Right atrium auricular region (tissue), 2 donors: ENCODE measurements at regions not wholly inside any gene's neighbourhood (a gene's known extent, or its start where the extent isn't known, plus 50 kb on each side); places are given as distances from the start of the nearest gene placed in this dataset.
"Not testable (repeated sequence)": the region's sequence is repeated elsewhere in the genome, so short reads cannot be mapped to it uniquely, and the experiment has no call there.

ENCODE experiments used
- DNase-seq: peaks from one replicate; pipeline ENCODE4 v3.0.0-alpha.2; 2019; ENCODE audit warnings: low spot score
- H3K27ac ChIP-seq, 2 donors: fragments of 200-600 bp; sonication (generic); 1 replicate in 1 of 2; 2 replicates in 1 of 2; pipeline ENCODE4 v1.5.1; 2016 to 2019
- H3K27me3 ChIP-seq, 2 donors: fragments of 200-600 bp; sonication (generic); one replicate each; pipeline versions ENCODE4 v1.5.1 to v1.6.0; 2017 to 2019
- H3K36me3 ChIP-seq: fragments of 200-600 bp; sonication (generic); one replicate; pipeline ENCODE4 v1.5.1; 2016
- H3K4me1 ChIP-seq, 2 donors: fragments of 200-600 bp; sonication (generic); one replicate each; pipeline versions ENCODE4 v1.5.1 to v1.6.0; 2017 to 2019
- H3K4me3 ChIP-seq, 2 donors: fragments of 200-600 bp; sonication (generic); 1 replicate in 1 of 2; 2 replicates in 1 of 2; pipeline ENCODE4 v1.5.1; 2017 to 2019; ENCODE audit warnings: mild to moderate bottlenecking in 1 of 2, moderate library complexity in 1 of 2
- H3K9me3 ChIP-seq, 2 donors: fragments of 200-600 bp; sonication (generic); one replicate each; pipeline ENCODE4 v1.5.1; 2019
- TF ChIP-seq, protein P1 (sequence below), 2 donors: fragments of 200-600 bp; sonication (generic); IDR thresholded peaks; one replicate each; pipeline ENCODE4 v1.5.1; 2019; ENCODE audit warnings: antibody characterized with exemption in 2 of 2

DNA sequence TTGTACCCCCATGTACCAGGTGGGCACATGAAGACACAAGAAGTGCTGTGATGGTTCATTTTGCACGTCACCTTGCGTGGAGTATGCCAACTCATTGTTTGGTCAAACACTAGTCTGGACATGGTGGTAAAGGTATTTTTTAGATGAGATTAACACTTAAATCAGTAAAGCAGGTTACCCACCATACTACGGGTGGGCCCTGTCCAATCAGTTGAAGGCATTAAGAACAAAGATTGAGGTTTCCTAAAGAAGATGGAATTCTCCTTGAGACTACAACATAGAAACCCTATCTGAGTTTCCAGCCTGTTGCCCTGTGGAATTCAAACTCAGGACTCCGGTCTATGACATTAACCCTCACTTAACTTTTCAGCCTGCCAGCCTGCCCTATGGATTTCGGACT, 118.4 kb downstream of the RPLP1 start:
- DNase-seq: no peak
- Histone ChIP-seq H3K36me3 (no peaks in the 10 kb centered on the region), H3K4me1 (no peaks in the 10 kb centered on the region), H3K27me3 (no peaks in the 10 kb centered on the region), H3K27ac (no peak overlapping the region), H3K4me3 (no peak overlapping the region), H3K9me3 (no peaks in the 10 kb centered on the region)
- TF ChIP-seq, protein P1, sequence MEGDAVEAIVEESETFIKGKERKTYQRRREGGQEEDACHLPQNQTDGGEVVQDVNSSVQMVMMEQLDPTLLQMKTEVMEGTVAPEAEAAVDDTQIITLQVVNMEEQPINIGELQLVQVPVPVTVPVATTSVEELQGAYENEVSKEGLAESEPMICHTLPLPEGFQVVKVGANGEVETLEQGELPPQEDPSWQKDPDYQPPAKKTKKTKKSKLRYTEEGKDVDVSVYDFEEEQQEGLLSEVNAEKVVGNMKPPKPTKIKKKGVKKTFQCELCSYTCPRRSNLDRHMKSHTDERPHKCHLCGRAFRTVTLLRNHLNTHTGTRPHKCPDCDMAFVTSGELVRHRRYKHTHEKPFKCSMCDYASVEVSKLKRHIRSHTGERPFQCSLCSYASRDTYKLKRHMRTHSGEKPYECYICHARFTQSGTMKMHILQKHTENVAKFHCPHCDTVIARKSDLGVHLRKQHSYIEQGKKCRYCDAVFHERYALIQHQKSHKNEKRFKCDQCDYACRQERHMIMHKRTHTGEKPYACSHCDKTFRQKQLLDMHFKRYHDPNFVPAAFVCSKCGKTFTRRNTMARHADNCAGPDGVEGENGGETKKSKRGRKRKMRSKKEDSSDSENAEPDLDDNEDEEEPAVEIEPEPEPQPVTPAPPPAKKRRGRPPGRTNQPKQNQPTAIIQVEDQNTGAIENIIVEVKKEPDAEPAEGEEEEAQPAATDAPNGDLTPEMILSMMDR (IDR thresholded peaks at IDR 0.05): no peak

DNA sequence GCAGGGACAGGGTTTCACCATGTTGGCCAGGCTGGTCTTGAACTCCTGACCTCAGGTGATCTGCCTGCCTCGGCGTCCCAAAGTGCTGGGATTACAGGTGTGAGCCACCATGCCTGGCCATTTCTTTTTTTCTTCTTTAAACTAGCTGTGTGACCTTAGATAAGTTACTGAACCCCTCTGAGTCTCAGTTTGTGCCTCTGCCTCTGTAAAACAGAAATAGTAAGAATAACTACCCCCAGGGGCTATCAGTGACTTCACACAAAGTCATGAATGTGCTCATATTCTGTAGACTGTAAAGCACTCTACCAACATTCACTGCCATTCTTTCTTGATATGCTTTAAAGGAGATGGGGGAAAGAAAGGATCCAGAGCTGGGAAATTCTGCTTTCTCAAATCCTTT, 120.7 kb downstream of the RPLP1 start:
- not testable (repeated sequence) for H3K27ac ChIP-seq, DNase-seq, H3K36me3 ChIP-seq, H3K27me3 ChIP-seq, H3K4me1 ChIP-seq, H3K4me3 ChIP-seq, H3K9me3 ChIP-seq

DNA sequence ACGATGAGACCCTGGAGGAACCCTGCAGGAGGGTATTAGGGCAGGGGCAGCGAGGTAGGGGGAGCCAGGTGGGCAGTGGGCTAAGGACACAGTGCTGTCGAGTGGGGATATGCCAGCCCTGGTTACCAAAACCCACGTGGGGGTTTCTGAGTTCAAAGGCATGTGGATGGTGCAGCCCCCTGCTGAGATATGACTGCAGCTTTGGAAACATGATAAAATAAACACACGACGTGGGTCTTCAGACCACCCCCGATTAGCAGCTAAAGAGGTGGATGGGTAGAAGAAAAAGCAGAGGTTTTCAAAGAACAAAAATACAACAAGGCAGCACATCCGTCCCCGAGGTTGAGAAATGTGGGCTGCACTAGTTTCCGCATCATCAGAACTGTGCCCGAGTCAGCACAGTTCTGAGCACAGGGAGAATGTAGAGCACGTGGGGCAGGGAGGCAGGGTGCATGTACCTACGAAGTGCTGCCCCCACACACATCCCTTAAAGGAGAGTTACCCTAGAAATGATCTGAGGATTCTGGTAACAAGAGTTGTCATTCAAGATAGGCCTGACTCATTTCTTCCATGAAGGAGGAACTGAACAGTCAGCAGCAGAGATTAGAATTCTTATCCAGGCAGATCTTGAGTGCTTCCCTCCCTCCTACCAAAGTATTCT, 121.3 kb downstream of the RPLP1 start:
- Histone ChIP-seq H3K27ac (no peak overlapping the region), H3K4me3 (no peak overlapping the region), H3K27me3 (no peaks in the 10 kb centered on the region), H3K9me3 (no peaks in the 10 kb centered on the region), H3K4me1 (peaks cover 0 to 5% of the 10 kb centered on the region in 2 donors), H3K36me3 (no peaks in the 10 kb centered on the region)
- no peak for DNase-seq
- TF ChIP-seq, protein P1 (IDR thresholded peaks at IDR 0.05): no peak

DNA sequence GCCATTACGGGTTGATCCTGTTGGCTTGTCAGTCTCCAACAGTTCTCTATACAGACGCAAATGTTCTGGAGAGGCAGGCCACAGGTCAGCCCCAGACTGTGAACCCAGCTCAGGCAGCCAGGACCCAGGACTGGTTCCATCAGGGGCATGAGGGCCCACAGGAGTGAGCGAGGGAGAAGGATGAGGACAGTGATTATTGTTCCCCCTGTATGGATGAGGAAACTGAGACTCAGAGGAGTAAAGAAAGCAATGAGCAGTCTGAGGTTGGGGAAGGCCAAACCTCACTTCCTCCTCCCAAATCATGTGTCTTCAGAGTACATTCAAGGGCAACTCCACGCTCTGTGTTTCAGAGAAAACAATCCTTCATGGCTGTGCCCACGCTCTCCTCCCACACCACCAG, 121.9 kb downstream of the RPLP1 start:
- Histone ChIP-seq H3K9me3 (no peaks in the 10 kb centered on the region), H3K27ac (no peak overlapping the region)
- no peak for DNase-seq

DNA sequence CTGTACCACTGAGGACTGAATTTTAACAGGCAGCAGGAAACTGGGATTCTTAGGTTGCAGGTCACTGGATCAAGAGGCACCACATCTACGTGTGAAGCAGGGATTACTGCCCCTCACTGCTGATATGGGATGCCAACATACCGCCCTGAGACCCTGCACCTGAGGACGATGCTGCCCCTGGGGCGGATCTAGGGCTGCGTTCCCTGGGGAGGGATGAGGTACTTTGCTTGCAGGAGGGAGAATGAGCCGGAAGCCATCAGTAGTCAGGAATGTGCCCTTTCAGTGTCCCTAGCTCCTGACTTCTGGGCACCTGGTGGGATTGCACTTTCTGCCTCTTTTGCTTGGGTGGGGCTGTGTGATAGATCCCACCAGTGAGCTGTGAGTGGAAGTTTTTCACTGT, 122.8 kb downstream of the RPLP1 start:
- Histone ChIP-seq H3K27ac (no peak overlapping the region), H3K36me3 (no peaks in the 10 kb centered on the region), H3K27me3 (no peaks in the 10 kb centered on the region), H3K4me1 (peaks cover 0 to 6% of the 10 kb centered on the region in 2 donors), H3K4me3 (no peak overlapping the region), H3K9me3 (no peaks in the 10 kb centered on the region)
- no peak for DNase-seq
- TF ChIP-seq, protein P1 (IDR thresholded peaks at IDR 0.05): no peak

More for the DNA sequence above, 121.9 kb downstream of the RPLP1 start:
- H3K36me3 ChIP-seq: no peaks in the 10 kb centered on the region
- peaks cover 0 to 6% of the 10 kb centered on the region in 2 donors for H3K4me1 ChIP-seq
- TF ChIP-seq, protein P1 (IDR thresholded peaks at IDR 0.05): no peak
- H3K27me3 ChIP-seq: no peaks in the 10 kb centered on the region
- no peak overlapping the region for H3K4me3 ChIP-seq

DNA sequence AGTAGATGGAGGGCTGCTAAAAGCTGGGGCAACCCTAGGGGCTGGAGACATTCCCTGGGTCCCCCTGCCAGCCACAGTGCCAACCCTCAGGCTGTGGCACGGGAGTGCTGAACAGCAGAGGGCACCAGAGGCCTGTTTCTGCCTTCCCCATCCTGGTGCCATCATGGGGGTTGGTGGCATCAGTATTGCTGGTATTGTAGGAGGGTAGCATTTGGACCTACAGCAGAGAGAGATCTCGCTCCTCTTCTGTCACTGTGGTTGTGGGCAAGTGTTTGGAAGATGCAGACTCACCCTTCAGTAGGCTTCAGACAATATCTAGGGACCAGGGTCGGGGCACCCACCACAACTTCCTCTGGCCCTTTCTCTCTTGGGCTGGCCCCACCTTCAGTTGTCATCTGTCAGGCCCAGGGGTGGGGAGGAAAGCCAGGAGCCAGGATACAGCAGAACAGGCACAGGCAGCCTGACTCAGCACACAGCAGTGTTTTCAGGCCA, 123.5 kb downstream of the RPLP1 start:
- TF ChIP-seq, protein P1 (IDR thresholded peaks at IDR 0.05): peak; percentile 34 to 82
- no peaks in the 10 kb centered on the region for H3K27me3 ChIP-seq
- no peak overlapping the region for H3K27ac ChIP-seq
- peaks cover 0 to 6% of the 10 kb centered on the region in 2 donors for H3K4me1 ChIP-seq
- no peaks in the 10 kb centered on the region for H3K9me3 ChIP-seq
- no peaks in the 10 kb centered on the region for H3K36me3 ChIP-seq
- no peak for DNase-seq
- no peak overlapping the region for H3K4me3 ChIP-seq
